Gastroesophageal sphincter (tissue), 3 donors: ENCODE measurements at regions not wholly inside any gene's neighbourhood (a gene's known extent, or its start where the extent isn't known, plus 50 kb on each side); places are given as distances from the start of the nearest gene placed in this dataset.

Experiments
- CTCF ChIP-seq, 4 experiments: fragments of 200-600 bp in 2 of 4; fragments of 450-650 bp in 2 of 4; sonication (generic) in 1 of 4; IDR thresholded peaks; one replicate each; pipeline ENCODE4 v1.5.1; 2017 to 2019; ENCODE audit warnings: antibody characterized with exemption in 4 of 4, mild to moderate bottlenecking in 2 of 4, moderate library complexity in 2 of 4
- POLR2A ChIP-seq, 2 donors: fragments of 450-650 bp; IDR thresholded peaks; one replicate each; pipeline ENCODE4 v1.6.1; 2017; ENCODE audit warnings: antibody characterized with exemption in 2 of 2, mild to moderate bottlenecking in 2 of 2, moderate library complexity in 1 of 2

- TF ChIP-seq CTCF (IDR thresholded peaks at IDR 0.05) (no peak), POLR2A (IDR thresholded peaks at IDR 0.05) (no peak)
Observed at GRCh38 chr17:22272363-22273146, 580.2 kb downstream of the KCNJ18 start.
